ENCODE measurements at regions not wholly inside any gene's neighbourhood (a gene's known extent, or its start where the extent isn't known, plus 50 kb on each side); places are given as distances from the start of the nearest gene placed in this dataset.
A peak's percentile ranks its signal among the peaks of the same experiment; 100 is the strongest.
"Not testable (repeated sequence)": the region's sequence is repeated elsewhere in the genome, so short reads cannot be mapped to it uniquely, and the experiment has no call there.

- DNase-seq (ENCODE audit: low read depth), result no peak
These were observed 129.8 kb downstream of the SEC23A start for GRCh38 chr14:38973083-38973700.

DNA sequence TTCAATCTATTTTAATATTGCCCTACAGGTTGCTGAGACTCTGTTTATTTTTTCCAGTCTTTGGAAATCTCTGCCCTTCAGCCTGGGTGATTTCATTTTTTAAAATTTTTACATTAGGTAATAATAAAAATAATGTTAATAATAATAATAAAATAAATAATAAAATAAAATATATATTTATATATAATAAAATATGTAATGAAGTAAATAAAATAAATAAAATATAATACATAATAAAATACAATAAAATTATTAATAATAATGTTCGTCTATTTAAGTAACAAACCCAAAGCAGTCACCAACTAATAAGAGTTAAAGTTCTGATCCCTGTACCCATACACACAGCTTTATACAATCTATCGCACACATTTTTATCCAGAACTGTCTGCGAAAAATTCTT, 130.5 kb downstream of the SEC23A start:
- no peak for DNase-seq (ENCODE audit: low read depth)

- DNase-seq (ENCODE audit: low read depth), result no peak
These were observed 131.6 kb downstream of the SEC23A start for GRCh38 chr14:38971258-38971921.

DNA sequence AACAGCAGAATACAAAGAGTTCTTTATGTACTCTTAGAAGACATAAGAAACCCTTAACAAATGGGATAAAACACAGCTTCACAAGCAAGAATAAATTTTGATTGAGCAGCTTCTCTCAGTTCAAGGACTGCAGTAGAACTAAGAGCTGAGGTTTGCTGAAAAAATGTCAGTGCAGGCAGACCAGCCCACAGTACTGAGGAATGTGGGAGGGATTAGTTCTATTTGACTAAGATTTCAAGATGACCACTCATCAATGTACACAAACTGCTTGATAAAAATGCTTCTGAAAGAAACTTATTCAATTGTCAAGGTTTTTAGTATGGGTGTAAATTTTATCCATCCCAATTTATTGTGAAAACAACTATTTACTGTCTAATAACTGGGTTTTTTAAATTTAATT, 138.4 kb downstream of the SEC23A start:
- DNase-seq (ENCODE audit: low read depth), result no peak

- no peak for DNase-seq (ENCODE audit: low read depth)
These were observed 142.0 kb downstream of the SEC23A start for GRCh38 chr14:38960946-38961531.

- DNase-seq (ENCODE audit: low read depth), result no peak
These were observed 144.0 kb downstream of the SEC23A start for GRCh38 chr14:38959021-38959420.

GRCh38 chr14:38958589-38958988, 144.4 kb downstream of the SEC23A start:
- no peak for DNase-seq (ENCODE audit: low read depth)

- DNase-seq (ENCODE audit: low read depth), result peak; percentile 53
These were observed 151.6 kb downstream of the SEC23A start for GRCh38 chr14:38951451-38951850.

DNA sequence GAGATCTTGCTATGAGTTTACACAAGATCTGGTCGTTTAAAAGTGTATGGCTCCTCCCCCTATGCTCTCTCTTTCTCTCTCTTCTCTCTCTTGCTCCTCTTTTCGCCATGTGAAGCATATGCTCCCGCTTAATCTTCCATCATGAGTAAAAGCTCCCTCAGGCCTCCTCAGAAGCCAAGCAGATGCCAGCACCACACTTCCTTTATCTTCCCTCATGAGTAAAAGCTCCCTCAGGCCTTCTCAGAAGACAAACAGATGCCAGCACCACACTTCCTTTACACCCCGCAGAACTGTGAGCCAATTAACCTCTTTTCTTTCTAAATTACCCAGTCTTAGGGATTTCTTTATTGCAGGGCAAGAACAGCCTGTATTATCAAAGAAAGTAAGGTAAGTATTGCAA, 152.4 kb downstream of the SEC23A start:
- DNase-seq (ENCODE audit: low read depth), result no peak

- no peak for DNase-seq (ENCODE audit: low read depth)
These were observed 154.5 kb downstream of the SEC23A start for GRCh38 chr14:38948576-38948975.

DNA sequence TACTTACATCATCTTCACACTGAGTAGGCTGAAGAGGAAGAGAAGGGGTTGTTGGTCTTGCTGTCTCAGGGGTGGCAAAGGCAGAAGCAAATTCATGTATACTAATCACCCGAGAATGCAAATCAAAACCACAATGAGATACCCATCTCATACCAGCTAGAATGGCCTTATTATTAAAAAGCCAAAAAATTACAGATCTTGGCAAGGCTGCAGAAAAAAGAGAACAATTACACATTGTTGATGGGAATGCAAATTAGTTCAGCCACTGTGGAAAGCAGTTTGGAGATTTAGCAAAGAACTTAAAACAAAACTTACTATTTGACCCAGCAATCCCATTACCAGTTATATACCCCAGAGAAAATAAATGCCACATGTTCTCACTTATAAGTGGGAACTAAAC, 154.9 kb downstream of the SEC23A start:
- no peak for DNase-seq (ENCODE audit: low read depth)

GRCh38 chr14:38947343-38947742, 155.7 kb downstream of the SEC23A start:
- DNase-seq (ENCODE audit: low read depth), result no peak

- no peak for DNase-seq (ENCODE audit: low read depth)
These were observed 158.3 kb downstream of the SEC23A start for GRCh38 chr14:38944691-38945090.

DNA sequence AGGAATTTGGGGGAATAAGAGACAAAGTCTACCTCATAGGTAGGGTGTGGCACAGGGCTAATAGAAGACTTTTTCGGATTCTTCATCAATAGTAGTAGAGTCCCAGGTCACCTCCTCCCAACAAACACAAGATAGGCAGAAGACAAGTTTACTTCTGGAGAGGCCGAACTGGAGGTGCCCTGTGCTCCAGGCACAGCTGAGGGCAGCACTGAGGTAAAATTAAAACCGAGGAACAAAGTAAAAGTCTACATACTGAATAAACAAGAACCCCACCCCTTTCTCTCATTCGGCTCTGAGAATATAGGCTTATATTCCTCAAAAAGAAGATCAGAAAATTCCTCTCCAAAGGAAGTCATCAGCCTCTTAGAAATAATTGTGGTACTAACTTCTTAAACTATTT, 161.5 kb downstream of the SEC23A start:
- DNase-seq (ENCODE audit: low read depth), result no peak

DNA sequence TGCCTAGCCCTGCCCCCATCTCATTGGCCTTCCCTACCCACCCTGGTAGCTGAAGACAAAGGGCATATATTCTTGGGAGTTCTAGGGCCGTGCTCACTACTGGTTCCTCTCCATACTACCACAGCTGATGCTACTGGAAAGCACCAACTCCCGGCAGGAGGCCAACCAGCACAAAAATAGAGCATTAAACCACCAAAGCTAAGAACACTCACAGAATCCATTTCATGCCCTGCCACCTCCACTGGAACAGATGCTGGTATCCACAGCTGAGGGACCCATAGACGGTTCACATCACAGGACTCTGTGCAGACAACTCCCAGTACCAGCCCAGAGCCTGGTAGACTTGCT, 170.4 kb downstream of the SEC23A start:
- not testable (repeated sequence) for DNase-seq (ENCODE audit: low read depth)

- DNase-seq (ENCODE audit: low read depth), result no peak
These were observed 170.9 kb downstream of the SEC23A start for GRCh38 chr14:38931969-38932652.

DNA sequence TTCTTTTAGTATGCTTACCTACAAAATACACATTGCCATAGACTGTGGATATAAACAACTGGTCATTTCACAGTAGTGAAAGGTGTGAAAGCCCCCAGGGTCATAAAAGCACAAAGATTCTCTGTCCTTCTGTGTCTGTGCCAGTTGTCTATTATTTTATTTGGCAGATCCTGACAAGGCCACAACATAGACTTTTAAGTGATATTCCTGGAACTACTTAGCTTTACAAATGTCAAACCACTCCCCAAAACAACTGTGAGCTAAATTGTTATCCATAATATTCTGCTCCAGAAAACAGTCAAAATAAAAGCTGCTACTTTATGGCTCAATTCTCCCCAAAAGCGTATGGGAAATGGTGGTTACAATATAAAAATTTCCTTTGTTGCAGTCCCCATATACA, 172.1 kb downstream of the SEC23A start:
- DNase-seq (ENCODE audit: low read depth), result no peak

DNA sequence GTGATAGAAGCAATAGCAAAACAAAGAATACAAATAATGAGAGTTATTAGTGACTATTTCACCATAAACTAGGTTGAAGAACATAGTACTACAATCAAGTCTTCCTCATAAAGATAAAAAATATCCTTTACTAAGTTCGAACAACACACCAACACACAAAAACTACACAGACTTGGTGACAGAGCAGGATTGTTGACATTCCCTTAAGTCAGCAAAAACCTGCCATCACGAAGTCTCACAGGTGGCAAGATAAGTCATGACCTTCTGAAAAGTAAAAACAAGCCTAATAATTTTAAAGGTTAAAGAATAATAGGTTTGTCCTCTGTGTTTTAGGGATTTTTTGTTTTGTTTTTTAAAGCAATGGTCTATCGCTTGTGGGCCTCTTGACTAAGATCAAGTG, 173.0 kb downstream of the SEC23A start:
- no peak for DNase-seq (ENCODE audit: low read depth)

DNA sequence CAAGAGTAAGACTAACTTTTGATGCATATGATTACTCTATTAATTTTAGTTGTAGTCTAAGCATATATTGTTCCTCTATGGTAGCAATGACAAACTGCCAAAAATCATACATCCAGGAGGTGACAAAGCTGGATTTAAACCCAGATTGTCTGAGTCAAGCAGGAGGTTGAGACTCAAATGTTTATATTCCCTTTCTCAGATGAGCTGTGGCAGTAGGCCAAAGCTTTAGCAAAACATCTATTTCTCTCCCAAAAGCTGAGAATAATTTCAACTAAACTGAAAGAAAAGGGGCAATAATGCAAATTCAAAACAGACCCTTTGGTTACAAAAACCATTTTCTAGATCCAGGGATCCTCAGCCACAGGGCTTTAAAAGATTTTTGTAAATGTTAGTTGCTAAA, 173.6 kb downstream of the SEC23A start:
- DNase-seq (ENCODE audit: low read depth), result no peak

DNA sequence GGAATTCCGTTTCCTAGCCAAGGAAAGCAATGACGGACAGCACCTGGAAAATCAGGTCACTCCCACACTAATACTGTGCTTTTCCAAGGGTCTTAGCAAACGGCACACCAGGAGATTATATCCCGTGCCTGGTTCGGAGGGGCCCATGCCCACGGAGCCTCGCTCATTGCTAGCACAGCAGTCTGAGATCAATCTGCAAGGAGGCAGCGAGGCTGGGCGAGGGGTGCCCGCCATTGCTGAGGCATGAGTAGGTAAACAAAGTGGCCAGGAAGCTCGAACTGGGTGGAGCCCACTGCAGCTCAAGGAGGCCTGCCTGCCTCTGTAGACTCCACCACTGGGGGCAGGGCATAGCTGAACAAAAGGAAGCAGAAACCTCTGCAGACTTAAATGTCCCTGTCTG, 181.1 kb downstream of the SEC23A start:
- DNase-seq (ENCODE audit: low read depth), result not testable (repeated sequence)

DNA sequence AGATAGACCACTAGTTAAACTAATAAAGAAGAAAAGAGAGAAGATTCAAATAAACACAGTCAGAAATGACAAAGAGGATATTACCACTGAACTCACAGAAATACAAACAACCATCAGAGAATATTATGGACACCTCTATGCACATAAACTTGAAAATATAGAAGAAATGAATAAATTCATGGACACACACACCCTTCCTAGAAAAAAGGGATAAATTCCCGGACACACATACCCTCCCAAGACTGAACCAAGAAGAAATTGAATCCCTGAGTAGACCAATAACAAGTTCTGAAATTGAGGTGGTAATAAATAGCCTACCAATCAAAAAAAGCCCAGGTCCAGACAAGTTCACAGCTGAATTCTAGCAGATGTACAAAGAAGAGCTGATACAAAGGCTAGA, 187.9 kb downstream of the SEC23A start:
- DNase-seq (ENCODE audit: low read depth), result no peak

DNA sequence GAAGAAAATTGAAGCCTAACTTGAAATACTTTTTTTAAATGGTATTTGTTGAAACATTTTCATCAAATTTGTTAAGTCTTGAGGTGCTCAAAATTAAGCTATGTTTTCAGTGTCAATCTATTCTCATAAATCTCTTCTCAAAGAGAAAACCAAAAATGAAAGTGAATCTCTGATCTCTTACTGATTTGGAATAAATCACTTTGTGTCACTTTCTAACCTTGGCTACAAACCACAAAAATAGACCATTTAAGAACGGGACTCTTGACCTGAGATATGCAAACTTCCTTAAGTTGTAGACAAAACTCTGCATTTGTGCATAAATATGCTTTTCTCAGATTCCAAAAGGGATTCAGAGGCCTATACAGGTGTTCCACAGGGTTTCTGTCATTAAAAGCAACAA, 192.9 kb downstream of the SEC23A start:
- no peak for DNase-seq (ENCODE audit: low read depth)

- no peak for DNase-seq (ENCODE audit: low read depth)
These were observed 198.1 kb downstream of the SEC23A start for GRCh38 chr14:38904959-38905358.

All from GM04504 (cell line).